Common myeloid progenitor, CD34-positive (primary cell): ENCODE measurements at regions not wholly inside any gene's neighbourhood (a gene's known extent, or its start where the extent isn't known, plus 50 kb on each side); places are given as distances from the start of the nearest gene placed in this dataset.

ENCODE experiments used
- CTCF ChIA-PET: fragments of 350-600 bp; sonication (Branson Sonifier 250); formaldehyde crosslinking; loops from one replicate; lab custom pipeline; 2021; ENCODE audit warnings: antibody characterized with exemption; lab: Charles Lee
- POLR2A ChIA-PET: fragments of 350-600 bp; sonication (Branson Sonifier 250); formaldehyde crosslinking; loops from one replicate; lab custom pipeline; 2021; ENCODE audit warnings: antibody characterized with exemption; lab: Charles Lee
- DNase-seq, 3 donors: peaks; one replicate each; pipeline versions ENCODE4 v3.0.0 to v3.0.0-alpha.2; 2013
- H3K27ac ChIP-seq, 2 experiments: 1 replicate in 1 of 2; 2 replicates in 1 of 2; pipeline ENCODE4 v1.7.0; 2013; ENCODE audit warnings: inconsistent platforms in 2 of 2, low read length in 2 of 2, mild to moderate bottlenecking in 2 of 2, low read depth in 1 of 2, moderate library complexity in 1 of 2; ENCODE audit not compliant: severe bottlenecking in 2 of 2, insufficient read depth in 1 of 2, poor library complexity in 1 of 2
- H3K27me3 ChIP-seq, 5 experiments: replicated peaks in 2 of 5; 1 replicate in 3 of 5; 2 replicates in 2 of 5; pipeline versions ENCODE4 v1.6.1 to v1.7.0; 2013; ENCODE audit warnings: low read length in 4 of 5, mild to moderate bottlenecking in 2 of 5, moderate library complexity in 2 of 5, inconsistent platforms in 1 of 5; ENCODE audit not compliant: insufficient read depth in 5 of 5, control insufficient read depth in 4 of 5
- H3K36me3 ChIP-seq, 4 experiments: 1 replicate in 2 of 4; 2 replicates in 2 of 4; pipeline versions ENCODE4 v1.6.1 to v1.7.0; 2013; ENCODE audit warnings: low read length in 3 of 4, control low read depth in 1 of 4, mild to moderate bottlenecking in 1 of 4; ENCODE audit not compliant: control insufficient read depth in 4 of 4, insufficient read depth in 4 of 4
- H3K4me1 ChIP-seq, 4 experiments: 1 replicate in 3 of 4; 2 replicates in 1 of 4; pipeline versions ENCODE4 v1.6.1 to v1.7.1; 2013; ENCODE audit warnings: low read length in 3 of 4, mild to moderate bottlenecking in 3 of 4, control low read depth in 1 of 4, inconsistent platforms in 1 of 4, moderate library complexity in 1 of 4; ENCODE audit not compliant: control insufficient read depth in 4 of 4, insufficient read depth in 4 of 4; ENCODE audit errors: control extremely low read depth in 1 of 4
- H3K4me3 ChIP-seq, 7 experiments: 1 replicate in 4 of 7; 2 replicates in 3 of 7; pipeline versions ENCODE4 v1.5.1 to v1.7.0; 2013; ENCODE audit warnings: mild to moderate bottlenecking in 7 of 7, low read length in 6 of 7, moderate library complexity in 6 of 7, inconsistent platforms in 2 of 7, low read depth in 2 of 7, control low read depth in 1 of 7; ENCODE audit not compliant: insufficient read depth in 4 of 7, control insufficient read depth in 1 of 7; ENCODE audit errors: extremely low read depth in 1 of 7
- H3K9me3 ChIP-seq, 5 experiments: 1 replicate in 4 of 5; 2 replicates in 1 of 5; pipeline versions ENCODE4 v1.6.1 to v1.7.1; 2013; ENCODE audit warnings: low read length in 4 of 5, mild to moderate bottlenecking in 2 of 5, inconsistent platforms in 1 of 5, low read depth in 1 of 5, moderate library complexity in 1 of 5; ENCODE audit not compliant: control insufficient read depth in 4 of 5, insufficient read depth in 2 of 5; ENCODE audit errors: control extremely low read depth in 1 of 5
- WGBS: methylation state at CpG from one replicate; pipeline ENCODE4 v1.1.5; 2013; ENCODE audit not compliant: insufficient coverage; 5-methylcytosine and 5-hydroxymethylcytosine counted together

- Histone ChIP-seq H3K9me3 (peaks cover 0 to 6% (median 1%) of the 10 kb centered on the region in 5 experiments), H3K36me3 (no peaks in the 10 kb centered on the region), H3K27ac (no peak overlapping the region), H3K4me1 (no peaks in the 10 kb centered on the region), H3K27me3 (no peaks in the 10 kb centered on the region), H3K4me3 (no peak overlapping the region)
- ChIA-PET CTCF (no interaction called here), POLR2A (no interaction called here)
- no peak for DNase-seq
These were observed 221.7 kb upstream of the GPC6 start for GRCh38 chr13:93004919-93005318.

- Histone ChIP-seq H3K27me3 (no peaks in the 10 kb centered on the region), H3K36me3 (no peaks in the 10 kb centered on the region), H3K4me1 (no peaks in the 10 kb centered on the region), H3K4me3 (no peak overlapping the region), H3K9me3 (peaks cover 0 to 6% (median 3%) of the 10 kb centered on the region in 5 experiments), H3K27ac (no peak overlapping the region)
- ChIA-PET POLR2A (no interaction called here), CTCF (no interaction called here)
- DNase-seq = no peak
These were observed 218.7 kb upstream of the GPC6 start for GRCh38 chr13:93007928-93008327.

GRCh38 chr13:93017493-93018112 is 209.0 kb upstream of the GPC6 start:
- H3K4me3 ChIP-seq = no peak overlapping the region
- ChIA-PET CTCF (no interaction called here), POLR2A (no interaction called here)
- no peaks in the 10 kb centered on the region for H3K36me3 ChIP-seq
- no peak for DNase-seq
- no peak overlapping the region for H3K27ac ChIP-seq
- H3K27me3 ChIP-seq = no peaks in the 10 kb centered on the region
- no peaks in the 10 kb centered on the region for H3K4me1 ChIP-seq
- no CpG with 5 or more reads among the region's 1 CpG for WGBS
- peaks cover 0 to 8% (median 0%) of the 10 kb centered on the region in 5 experiments for H3K9me3 ChIP-seq

- POLR2A ChIA-PET = no interaction called here
- H3K27me3 ChIP-seq = no peaks in the 10 kb centered on the region
- H3K9me3 ChIP-seq = no peaks in the 10 kb centered on the region
- no peaks in the 10 kb centered on the region for H3K4me1 ChIP-seq
- no peak overlapping the region for H3K27ac ChIP-seq
- H3K36me3 ChIP-seq = no peaks in the 10 kb centered on the region
- H3K4me3 ChIP-seq = no peak overlapping the region
- 60% methylated on average over 1 of the region's 1 CpG for WGBS
- no peak for DNase-seq
- CTCF ChIA-PET = no interaction called here
These were observed 202.7 kb upstream of the GPC6 start for GRCh38 chr13:93023929-93024328.

- no peak overlapping the region for H3K27ac ChIP-seq
- H3K9me3 ChIP-seq = no peaks in the 10 kb centered on the region
- POLR2A ChIA-PET = no interaction called here
- 100% methylated on average over 2 of the region's 4 CpGs for WGBS
- H3K27me3 ChIP-seq = no peaks in the 10 kb centered on the region
- CTCF ChIA-PET = no interaction called here
- no peak overlapping the region for H3K4me3 ChIP-seq
- H3K36me3 ChIP-seq = no peaks in the 10 kb centered on the region
- no peak for DNase-seq
- H3K4me1 ChIP-seq = no peaks in the 10 kb centered on the region
These were observed 200.6 kb upstream of the GPC6 start for GRCh38 chr13:93025984-93026383.

- no peak for DNase-seq
- no peaks in the 10 kb centered on the region for H3K4me1 ChIP-seq
- no peaks in the 10 kb centered on the region for H3K9me3 ChIP-seq
- WGBS = 100% methylated on average over 2 of the region's 3 CpGs
- no peak overlapping the region for H3K4me3 ChIP-seq
- POLR2A ChIA-PET = no interaction called here
- H3K27me3 ChIP-seq = no peaks in the 10 kb centered on the region
- CTCF ChIA-PET = no interaction called here
- no peak overlapping the region for H3K27ac ChIP-seq
- no peaks in the 10 kb centered on the region for H3K36me3 ChIP-seq
These were observed 197.1 kb upstream of the GPC6 start for GRCh38 chr13:93029536-93029935.

- Histone ChIP-seq H3K27ac (no peak overlapping the region), H3K4me3 (no peak overlapping the region), H3K27me3 (no peaks in the 10 kb centered on the region), H3K9me3 (no peaks in the 10 kb centered on the region), H3K36me3 (no peaks in the 10 kb centered on the region), H3K4me1 (no peaks in the 10 kb centered on the region)
- ChIA-PET CTCF (no interaction called here), POLR2A (no interaction called here)
- DNase-seq = no peak
- WGBS = no CpG with 5 or more reads among the region's 3 CpGs
These were observed 190.2 kb upstream of the GPC6 start for GRCh38 chr13:93036380-93036779.
